ENCODE measurements at regions not wholly inside any gene's neighbourhood (a gene's known extent, or its start where the extent isn't known, plus 50 kb on each side); places are given as distances from the start of the nearest gene placed in this dataset.
"Not testable (repeated sequence)": the region's sequence is repeated elsewhere in the genome, so short reads cannot be mapped to it uniquely, and the experiment has no call there.

- TF ChIP-seq, protein P1, sequence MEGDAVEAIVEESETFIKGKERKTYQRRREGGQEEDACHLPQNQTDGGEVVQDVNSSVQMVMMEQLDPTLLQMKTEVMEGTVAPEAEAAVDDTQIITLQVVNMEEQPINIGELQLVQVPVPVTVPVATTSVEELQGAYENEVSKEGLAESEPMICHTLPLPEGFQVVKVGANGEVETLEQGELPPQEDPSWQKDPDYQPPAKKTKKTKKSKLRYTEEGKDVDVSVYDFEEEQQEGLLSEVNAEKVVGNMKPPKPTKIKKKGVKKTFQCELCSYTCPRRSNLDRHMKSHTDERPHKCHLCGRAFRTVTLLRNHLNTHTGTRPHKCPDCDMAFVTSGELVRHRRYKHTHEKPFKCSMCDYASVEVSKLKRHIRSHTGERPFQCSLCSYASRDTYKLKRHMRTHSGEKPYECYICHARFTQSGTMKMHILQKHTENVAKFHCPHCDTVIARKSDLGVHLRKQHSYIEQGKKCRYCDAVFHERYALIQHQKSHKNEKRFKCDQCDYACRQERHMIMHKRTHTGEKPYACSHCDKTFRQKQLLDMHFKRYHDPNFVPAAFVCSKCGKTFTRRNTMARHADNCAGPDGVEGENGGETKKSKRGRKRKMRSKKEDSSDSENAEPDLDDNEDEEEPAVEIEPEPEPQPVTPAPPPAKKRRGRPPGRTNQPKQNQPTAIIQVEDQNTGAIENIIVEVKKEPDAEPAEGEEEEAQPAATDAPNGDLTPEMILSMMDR (IDR thresholded peaks at IDR 0.05), result not testable (repeated sequence)
- TF ChIP-seq POLR2AphosphoS5, POLR2A (IDR thresholded peaks at IDR 0.05): not testable (repeated sequence)
Observed at GRCh38 chr22:44567378-44567841, 69.4 kb upstream of the RTL6 start.

Data from transverse colon (tissue), 4 donors.